ENCODE measurements at regions not wholly inside any gene's neighbourhood (a gene's known extent, or its start where the extent isn't known, plus 50 kb on each side); places are given as distances from the start of the nearest gene placed in this dataset.
"Not testable (repeated sequence)": the region's sequence is repeated elsewhere in the genome, so short reads cannot be mapped to it uniquely, and the experiment has no call there.

DNA sequence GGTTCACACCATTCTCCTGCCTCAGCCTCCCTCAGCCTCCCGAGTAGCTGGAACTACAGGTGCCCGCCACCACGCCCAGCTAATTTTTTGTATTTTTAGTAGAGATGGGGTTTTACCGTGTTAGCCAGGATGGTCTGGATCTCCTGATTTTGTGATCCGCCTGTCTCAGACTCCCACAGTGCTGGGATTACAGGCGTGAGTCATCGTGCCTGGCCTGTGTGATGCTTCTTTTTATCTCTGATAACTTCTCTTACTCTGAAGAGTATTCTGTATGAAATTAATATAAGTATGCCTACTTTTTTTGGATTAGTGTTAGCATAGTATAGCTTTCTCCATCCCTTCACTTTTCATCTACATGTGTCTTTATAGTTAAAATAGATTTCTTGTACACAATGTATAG, 180.8 kb upstream of the GALNT15 start:
- H3K27ac Mint-ChIP-seq; H3K9me3 ChIP-seq; H3K4me3 Mint-ChIP-seq; CTCF ChIA-PET; H3K36me3 Mint-ChIP-seq; ATAC-seq (replicated peaks in 1 of 4); H3K4me1 Mint-ChIP-seq; H3K27me3 ChIP-seq (replicated peaks in 1 of 2; ENCODE audit: control insufficient read depth in 2 of 2, extremely low read depth in 1 of 2, insufficient read depth in 2 of 2, low read length in 1 of 2); H3K36me3 ChIP-seq (ENCODE audit: control insufficient read depth in 2 of 2, extremely low read depth in 1 of 2, insufficient read depth in 1 of 2, low read length in 1 of 2); H3K4me3 ChIP-seq (ENCODE audit: control insufficient read depth in 1 of 2, extremely low read depth in 1 of 2, low read length in 1 of 2); DNase-seq; H3K4me1 ChIP-seq (ENCODE audit: control insufficient read depth in 1 of 2, extremely low read depth in 1 of 2, insufficient read depth in 2 of 2, low read length in 2 of 2); H3K27me3 Mint-ChIP-seq; H3K27ac ChIP-seq (ENCODE audit: low read length): not testable (repeated sequence)
- peaks cover 4 to 19% (median 15%) of the 10 kb centered on the region in 3 donors for H3K9me3 Mint-ChIP-seq
- no CpG with 5 or more reads among the region's 7 CpGs for whole genome bisulfite sequencing (ENCODE audit: insufficient coverage)
- POLR2A ChIA-PET: interaction anchor here in 1 of 2 donors (0.6 kb wide), 1 partner anchor 272 kb away, joined by 7 read pairs; no protein-coding TSS in a partner anchor

DNA sequence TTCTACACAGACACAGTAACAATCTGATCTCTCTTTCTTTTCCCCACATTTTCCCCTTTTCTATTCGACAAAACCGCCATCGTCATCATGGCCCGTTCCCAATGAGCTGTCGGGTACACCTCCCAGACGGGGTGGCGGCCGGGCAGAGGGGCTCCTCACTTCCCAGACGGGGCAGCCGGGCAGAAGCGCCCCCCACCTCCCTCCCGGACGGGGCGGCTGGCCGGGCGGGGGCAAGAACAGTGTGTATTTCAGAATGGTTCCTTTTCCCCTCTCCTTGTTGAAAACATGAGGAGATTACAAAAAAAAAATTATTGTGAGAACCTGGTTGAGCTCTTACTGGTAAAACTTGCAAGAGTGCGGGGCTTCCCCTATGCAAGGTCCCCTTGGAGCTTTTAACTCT, 178.0 kb upstream of the GALNT15 start:
- H3K27ac ChIP-seq (ENCODE audit: low read length); H3K36me3 ChIP-seq (ENCODE audit: control insufficient read depth in 2 of 2, extremely low read depth in 1 of 2, insufficient read depth in 1 of 2, low read length in 1 of 2); H3K4me1 ChIP-seq (ENCODE audit: control insufficient read depth in 1 of 2, extremely low read depth in 1 of 2, insufficient read depth in 2 of 2, low read length in 2 of 2); H3K27me3 Mint-ChIP-seq; POLR2A ChIA-PET; H3K4me3 ChIP-seq (ENCODE audit: control insufficient read depth in 1 of 2, extremely low read depth in 1 of 2, low read length in 1 of 2); CTCF ChIA-PET; DNase-seq; H3K4me3 Mint-ChIP-seq; H3K4me1 Mint-ChIP-seq; H3K27ac Mint-ChIP-seq; ATAC-seq (replicated peaks in 1 of 4); H3K36me3 Mint-ChIP-seq; H3K27me3 ChIP-seq (replicated peaks in 1 of 2; ENCODE audit: control insufficient read depth in 2 of 2, extremely low read depth in 1 of 2, insufficient read depth in 2 of 2, low read length in 1 of 2); H3K9me3 ChIP-seq: not testable (repeated sequence)
- peaks cover 0 to 12% (median 12%) of the 10 kb centered on the region in 3 donors for H3K9me3 Mint-ChIP-seq
- 75% methylated on average over 1 of the region's 17 CpGs for WGBS (ENCODE audit: insufficient coverage)

DNA sequence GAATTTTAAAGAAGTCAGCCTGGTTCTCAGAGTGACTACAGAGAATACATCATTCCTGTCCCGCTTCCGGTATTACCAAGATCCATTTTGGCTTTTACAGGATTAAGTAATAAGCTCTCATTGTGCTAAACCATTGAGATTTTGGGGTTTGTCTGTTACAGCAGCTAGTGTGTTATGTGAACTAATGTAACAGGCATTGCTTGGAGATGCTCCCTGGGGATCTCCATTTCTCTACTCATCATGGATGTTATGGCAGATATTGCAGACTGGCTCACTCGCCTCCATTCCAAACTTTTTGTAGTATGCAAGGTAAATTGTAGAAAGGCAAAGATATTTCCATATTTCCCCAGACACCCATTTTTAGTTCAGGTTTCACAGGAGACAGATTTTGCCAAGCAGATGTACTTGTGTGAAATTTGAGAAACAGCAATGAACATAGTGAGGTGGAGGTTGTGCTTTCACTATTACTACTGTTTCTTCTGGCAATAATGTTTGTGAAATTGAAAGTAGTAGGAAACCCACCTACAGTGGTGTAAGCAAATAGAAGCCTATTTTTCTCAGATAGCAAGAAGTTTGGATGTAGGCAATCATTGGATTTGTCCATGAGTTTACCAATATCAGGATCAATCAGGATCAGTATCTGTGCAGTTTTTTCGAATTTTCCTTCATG, 177.1 kb upstream of the GALNT15 start:
- DNase-seq (no peak), ATAC-seq (replicated peaks in 1 of 4) (no peak)
- WGBS (ENCODE audit: insufficient coverage): 89% methylated on average over 3 of the region's 4 CpGs
- no peak overlapping the region for H3K27ac Mint-ChIP-seq
- H3K36me3 Mint-ChIP-seq: no peaks in the 10 kb centered on the region
- H3K9me3 Mint-ChIP-seq: peaks cover 0 to 12% (median 6%) of the 10 kb centered on the region in 3 donors
- ChIA-PET POLR2A (no interaction called here), CTCF (no interaction called here)
- H3K27ac ChIP-seq (ENCODE audit: low read length): no peak overlapping the region
- no peak overlapping the region for H3K4me3 Mint-ChIP-seq
- H3K36me3 ChIP-seq (ENCODE audit: control insufficient read depth in 2 of 2, extremely low read depth in 1 of 2, insufficient read depth in 1 of 2, low read length in 1 of 2): no peaks in the 10 kb centered on the region
- H3K4me1 ChIP-seq (ENCODE audit: control insufficient read depth in 1 of 2, extremely low read depth in 1 of 2, insufficient read depth in 2 of 2, low read length in 2 of 2): no peaks in the 10 kb centered on the region
- no peak overlapping the region for H3K4me3 ChIP-seq (ENCODE audit: control insufficient read depth in 1 of 2, extremely low read depth in 1 of 2, low read length in 1 of 2)
- H3K9me3 ChIP-seq: no peaks in the 10 kb centered on the region
- peaks cover 4% of the 10 kb centered on the region in 2 donors for H3K27me3 Mint-ChIP-seq
- H3K4me1 Mint-ChIP-seq: no peaks in the 10 kb centered on the region
- no peaks in the 10 kb centered on the region for H3K27me3 ChIP-seq (replicated peaks in 1 of 2; ENCODE audit: control insufficient read depth in 2 of 2, extremely low read depth in 1 of 2, insufficient read depth in 2 of 2, low read length in 1 of 2)

DNA sequence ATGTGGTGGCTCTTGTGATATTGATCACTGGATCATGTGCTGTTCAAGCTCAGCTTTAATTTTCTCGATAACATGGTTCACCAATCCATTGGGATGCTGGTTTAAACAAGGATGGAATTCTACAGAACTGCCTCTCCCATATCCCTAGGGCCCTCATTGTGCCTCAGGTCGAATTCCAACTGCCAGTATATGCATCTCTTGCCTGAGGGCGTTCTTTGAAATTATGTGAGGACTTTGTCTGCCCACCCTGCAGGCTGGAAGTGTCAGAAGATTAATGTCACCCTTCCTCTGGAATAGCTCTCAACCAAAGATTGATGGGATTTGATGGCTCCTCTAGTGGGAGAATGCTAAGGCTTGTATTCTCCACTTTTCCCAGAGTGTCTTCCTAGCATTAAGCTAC, 175.6 kb upstream of the GALNT15 start:
- H3K27ac ChIP-seq (ENCODE audit: low read length): no peak overlapping the region
- ChIA-PET CTCF (no interaction called here), POLR2A (no interaction called here)
- H3K27me3 ChIP-seq (replicated peaks in 1 of 2; ENCODE audit: control insufficient read depth in 2 of 2, extremely low read depth in 1 of 2, insufficient read depth in 2 of 2, low read length in 1 of 2): no peaks in the 10 kb centered on the region
- H3K36me3 Mint-ChIP-seq: no peaks in the 10 kb centered on the region
- WGBS (ENCODE audit: insufficient coverage): 20% methylated on average over 1 of the region's 3 CpGs
- no peak overlapping the region for H3K4me3 ChIP-seq (ENCODE audit: control insufficient read depth in 1 of 2, extremely low read depth in 1 of 2, low read length in 1 of 2)
- ATAC-seq (replicated peaks in 1 of 4): no peak
- no peaks in the 10 kb centered on the region for H3K9me3 ChIP-seq
- H3K4me3 Mint-ChIP-seq: no peak overlapping the region
- H3K9me3 Mint-ChIP-seq: peaks cover 0 to 10% (median 3%) of the 10 kb centered on the region in 3 donors
- H3K4me1 Mint-ChIP-seq: no peaks in the 10 kb centered on the region
- DNase-seq: no peak
- H3K4me1 ChIP-seq (ENCODE audit: control insufficient read depth in 1 of 2, extremely low read depth in 1 of 2, insufficient read depth in 2 of 2, low read length in 2 of 2): no peaks in the 10 kb centered on the region
- no peaks in the 10 kb centered on the region for H3K36me3 ChIP-seq (ENCODE audit: control insufficient read depth in 2 of 2, extremely low read depth in 1 of 2, insufficient read depth in 1 of 2, low read length in 1 of 2)
- H3K27ac Mint-ChIP-seq: no peak overlapping the region
- H3K27me3 Mint-ChIP-seq: peaks cover 4 to 7% of the 10 kb centered on the region in 2 donors

DNA sequence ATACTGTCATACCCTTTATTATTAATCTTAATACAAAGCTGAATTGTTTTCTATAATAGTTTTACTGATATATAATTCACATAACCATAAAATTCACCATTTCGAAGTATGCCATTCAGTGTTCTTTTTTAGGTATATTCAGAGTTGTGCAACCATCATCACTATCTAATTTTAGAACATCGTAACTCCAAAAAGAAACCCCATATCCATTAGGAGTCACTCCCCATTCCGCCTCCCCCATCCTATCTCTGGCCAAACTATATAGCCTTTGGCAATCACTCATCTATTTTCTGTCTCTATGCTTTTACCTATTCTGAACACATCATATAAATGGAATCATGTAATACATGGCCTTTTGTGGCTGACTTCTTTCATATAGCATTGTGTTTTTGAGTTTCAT, 169.7 kb upstream of the GALNT15 start:
- Mint-ChIP-seq H3K27me3 (peaks cover 6 to 14% of the 10 kb centered on the region in 2 donors), H3K4me1 (no peaks in the 10 kb centered on the region), H3K27ac (no peak overlapping the region), H3K36me3 (no peaks in the 10 kb centered on the region), H3K9me3 (peaks cover 5 to 12% (median 9%) of the 10 kb centered on the region in 3 donors), H3K4me3 (no peak overlapping the region)
- 100% methylated on average over 1 of the region's 3 CpGs for WGBS (ENCODE audit: insufficient coverage)
- DNase-seq (no peak), ATAC-seq (replicated peaks in 1 of 4) (no peak)
- no peaks in the 10 kb centered on the region for H3K36me3 ChIP-seq (ENCODE audit: control insufficient read depth in 2 of 2, extremely low read depth in 1 of 2, insufficient read depth in 1 of 2, low read length in 1 of 2)
- CTCF ChIA-PET: interaction anchor here in 1 of 2 donors (0.6 kb wide), 1 partner anchor 1452 kb away, joined by 4 read pairs; no protein-coding TSS in a partner anchor
- H3K27me3 ChIP-seq (replicated peaks in 1 of 2; ENCODE audit: control insufficient read depth in 2 of 2, extremely low read depth in 1 of 2, insufficient read depth in 2 of 2, low read length in 1 of 2): no peaks in the 10 kb centered on the region
- H3K4me1 ChIP-seq (ENCODE audit: control insufficient read depth in 1 of 2, extremely low read depth in 1 of 2, insufficient read depth in 2 of 2, low read length in 2 of 2): no peaks in the 10 kb centered on the region
- H3K4me3 ChIP-seq (ENCODE audit: control insufficient read depth in 1 of 2, extremely low read depth in 1 of 2, low read length in 1 of 2): no peak overlapping the region
- no peaks in the 10 kb centered on the region for H3K9me3 ChIP-seq
- H3K27ac ChIP-seq (ENCODE audit: low read length): no peak overlapping the region
- POLR2A ChIA-PET: no interaction called here

DNA sequence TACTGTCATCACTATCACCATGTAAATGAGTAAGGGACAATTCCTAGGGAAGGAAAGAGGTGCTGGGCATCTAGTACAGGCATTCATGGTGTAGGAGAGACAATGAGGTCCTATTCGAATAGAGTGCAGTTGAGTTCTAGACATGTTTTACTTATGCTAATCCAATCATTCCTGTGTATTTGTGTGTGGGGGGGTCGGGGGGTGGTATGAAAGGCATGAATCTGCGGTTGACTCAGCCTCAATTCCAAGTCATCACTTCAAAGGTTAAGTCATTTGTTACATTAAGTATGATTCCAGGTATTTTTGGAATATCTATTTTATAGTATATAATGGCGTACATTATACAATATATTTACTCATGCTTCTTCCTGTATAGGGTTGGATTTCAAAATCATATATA, 163.1 kb upstream of the GALNT15 start:
- Mint-ChIP-seq H3K4me1 (no peaks in the 10 kb centered on the region), H3K9me3 (peaks cover 5 to 12% (median 6%) of the 10 kb centered on the region in 3 donors), H3K27ac (no peak overlapping the region), H3K4me3 (no peak overlapping the region), H3K27me3 (peaks cover 8 to 10% of the 10 kb centered on the region in 2 donors), H3K36me3 (no peaks in the 10 kb centered on the region)
- no peaks in the 10 kb centered on the region for H3K4me1 ChIP-seq (ENCODE audit: control insufficient read depth in 1 of 2, extremely low read depth in 1 of 2, insufficient read depth in 2 of 2, low read length in 2 of 2)
- no peaks in the 10 kb centered on the region for H3K9me3 ChIP-seq
- H3K36me3 ChIP-seq (ENCODE audit: control insufficient read depth in 2 of 2, extremely low read depth in 1 of 2, insufficient read depth in 1 of 2, low read length in 1 of 2): no peaks in the 10 kb centered on the region
- no peak overlapping the region for H3K27ac ChIP-seq (ENCODE audit: low read length)
- ChIA-PET CTCF (no interaction called here), POLR2A (no interaction called here)
- DNase-seq: no peak
- WGBS (ENCODE audit: insufficient coverage): no CpG with 5 or more reads among the region's 4 CpGs
- no peak overlapping the region for H3K4me3 ChIP-seq (ENCODE audit: control insufficient read depth in 1 of 2, extremely low read depth in 1 of 2, low read length in 1 of 2)
- no peak for ATAC-seq (replicated peaks in 1 of 4)
- no peaks in the 10 kb centered on the region for H3K27me3 ChIP-seq (replicated peaks in 1 of 2; ENCODE audit: control insufficient read depth in 2 of 2, extremely low read depth in 1 of 2, insufficient read depth in 2 of 2, low read length in 1 of 2)

DNA sequence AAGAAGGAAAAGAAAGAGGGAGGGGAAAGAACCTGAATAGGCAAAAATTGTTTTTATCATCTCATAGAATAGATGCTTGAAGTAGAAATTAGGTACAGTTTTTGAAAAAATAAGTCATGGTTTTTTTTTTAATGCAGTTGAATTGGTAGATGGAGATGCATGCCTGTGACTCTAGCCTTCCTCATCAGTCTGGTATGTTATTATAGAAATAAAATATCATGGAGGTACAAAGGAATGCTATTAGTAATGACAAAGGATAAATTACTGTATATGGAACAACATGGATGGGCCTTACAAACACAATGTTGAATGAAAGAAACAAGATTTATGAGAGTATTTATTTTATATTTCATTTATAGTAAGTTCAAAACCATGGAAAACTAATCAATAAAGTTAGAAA, 162.4 kb upstream of the GALNT15 start:
- Mint-ChIP-seq H3K4me3 (no peak overlapping the region), H3K27ac (peak overlapping the region in 1 of 2 donors; percentile 37), H3K4me1 (no peaks in the 10 kb centered on the region), H3K27me3 (peaks cover 5 to 8% of the 10 kb centered on the region in 2 donors), H3K9me3 (peaks cover 0 to 7% (median 5%) of the 10 kb centered on the region in 3 donors), H3K36me3 (no peaks in the 10 kb centered on the region)
- no peaks in the 10 kb centered on the region for H3K4me1 ChIP-seq (ENCODE audit: control insufficient read depth in 1 of 2, extremely low read depth in 1 of 2, insufficient read depth in 2 of 2, low read length in 2 of 2)
- ChIA-PET POLR2A (no interaction called here), CTCF (no interaction called here)
- no peak overlapping the region for H3K4me3 ChIP-seq (ENCODE audit: control insufficient read depth in 1 of 2, extremely low read depth in 1 of 2, low read length in 1 of 2)
- H3K36me3 ChIP-seq (ENCODE audit: control insufficient read depth in 2 of 2, extremely low read depth in 1 of 2, insufficient read depth in 1 of 2, low read length in 1 of 2): no peaks in the 10 kb centered on the region
- ATAC-seq (replicated peaks in 1 of 4) (no peak), DNase-seq (no peak)
- no peaks in the 10 kb centered on the region for H3K9me3 ChIP-seq
- no peak overlapping the region for H3K27ac ChIP-seq (ENCODE audit: low read length)
- H3K27me3 ChIP-seq (replicated peaks in 1 of 2; ENCODE audit: control insufficient read depth in 2 of 2, extremely low read depth in 1 of 2, insufficient read depth in 2 of 2, low read length in 1 of 2): no peaks in the 10 kb centered on the region

All from T-cell (primary cell).